HEK293T (cell line): ENCODE measurements at regions not wholly inside any gene's neighbourhood (a gene's known extent, or its start where the extent isn't known, plus 50 kb on each side); places are given as distances from the start of the nearest gene placed in this dataset.

Experiments
- CTBP1 ChIP-seq: fragments of 450-650 bp; IDR thresholded peaks from 2 replicates; pipeline ENCODE4 v1.6.1; 2016; ENCODE audit warnings: borderline replicate concordance
- FOXK2 ChIP-seq: fragments of 450-650 bp; IDR thresholded peaks from 2 replicates; pipeline ENCODE4 v1.6.1; 2016; ENCODE audit warnings: mild to moderate bottlenecking
- FOXM1 ChIP-seq: fragments of 450-650 bp; IDR thresholded peaks from 2 replicates; pipeline ENCODE4 v1.6.1; 2017; ENCODE audit warnings: mild to moderate bottlenecking, borderline replicate concordance
- NFRKB ChIP-seq: fragments of 450-650 bp; IDR thresholded peaks from 2 replicates; pipeline ENCODE4 v1.6.1; 2016; ENCODE audit warnings: mild to moderate bottlenecking, moderate library complexity
- SP1 ChIP-seq: fragments of 450-650 bp; IDR thresholded peaks from 2 replicates; pipeline ENCODE4 v1.6.1; 2017
- TARDBP ChIP-seq: fragments of 450-650 bp; IDR thresholded peaks from 2 replicates; pipeline ENCODE4 v1.6.1; 2016
- ZNF384 ChIP-seq: fragments of 450-650 bp; IDR thresholded peaks from 2 replicates; pipeline ENCODE4 v1.6.1; 2016

- no peak for TF ChIP-seq ZNF384
- no peak for TF ChIP-seq FOXK2
- TF ChIP-seq SP1, result no peak
- TF ChIP-seq CTBP1, result no peak
- no peak for TF ChIP-seq NFRKB
- no peak for TF ChIP-seq FOXM1
- no peak for TF ChIP-seq TARDBP
These were observed 954.0 kb upstream of the MAP3K7 start for GRCh38 chr6:91540902-91541301.
